Spleen (tissue), 7 donors: ENCODE measurements at regions not wholly inside any gene's neighbourhood (a gene's known extent, or its start where the extent isn't known, plus 50 kb on each side); places are given as distances from the start of the nearest gene placed in this dataset.

Source experiments
- POLR2A ChIP-seq, 3 donors: fragments of 450-650 bp; IDR thresholded peaks; one replicate each; pipeline ENCODE4 v1.5.1; 2017; ENCODE audit warnings: antibody characterized with exemption in 3 of 3, mild to moderate bottlenecking in 1 of 3
- POLR2AphosphoS5 ChIP-seq, 3 donors: sonication (generic); formaldehyde crosslinking; IDR thresholded peaks; one replicate each; pipeline ENCODE4 v1.5.1; 2017; ENCODE audit warnings: antibody characterized with exemption in 3 of 3
- TF ChIP-seq, protein P1 (sequence below), 11 experiments: fragments of 200-600 bp in 7 of 11; fragments of 450-650 bp in 4 of 11; sonication (generic) in 4 of 11; IDR thresholded peaks in 8 of 11; conservative IDR thresholded peaks in 3 of 11; 1 replicate in 7 of 11; 2 replicates in 4 of 11; pipeline versions ENCODE4 v1.4.0 to v1.8.0; 2016 to 2021; ENCODE audit warnings: antibody characterized with exemption in 11 of 11, inconsistent platforms in 4 of 11, mild to moderate bottlenecking in 1 of 11
- donor health status: DM: no; HTN: no; CAD: no; lungs with moderate emphysema.
- donor health status: DM: no; HTN: no; CAD: no.
- donor health status: DM: no; HTN: no; CAD: no.

DNA sequence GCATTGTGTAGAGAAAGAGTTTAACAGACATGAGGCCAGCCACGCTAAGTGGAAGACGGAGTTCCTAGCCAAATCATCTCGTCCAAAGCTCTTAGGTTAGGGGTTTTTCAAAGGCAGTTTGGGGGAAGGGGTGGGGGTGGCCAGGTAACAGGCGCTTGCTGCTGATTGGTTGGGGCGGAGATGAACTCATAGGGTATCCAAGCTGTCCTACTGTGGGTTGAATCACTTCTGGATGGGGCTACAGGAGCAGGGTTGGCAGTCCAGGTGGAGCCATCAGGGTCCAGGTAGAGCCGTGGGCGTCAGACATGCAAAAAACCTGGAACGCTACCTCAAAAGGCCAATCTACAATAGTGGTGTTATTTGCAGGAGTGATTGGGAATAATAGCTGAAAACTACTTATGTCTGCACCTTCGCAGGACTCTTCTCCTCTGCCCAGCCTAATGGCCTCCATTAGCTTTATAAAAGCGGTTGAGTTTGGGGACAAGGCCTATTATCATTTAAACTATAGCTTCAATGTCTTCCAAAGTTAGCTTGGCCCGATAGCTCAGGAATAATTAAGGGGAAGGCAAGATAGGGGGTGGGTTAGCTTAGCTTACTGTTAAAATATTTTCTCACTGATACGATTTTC is 579.6 kb downstream of the NLGN4X start:
- TF ChIP-seq, protein P1, sequence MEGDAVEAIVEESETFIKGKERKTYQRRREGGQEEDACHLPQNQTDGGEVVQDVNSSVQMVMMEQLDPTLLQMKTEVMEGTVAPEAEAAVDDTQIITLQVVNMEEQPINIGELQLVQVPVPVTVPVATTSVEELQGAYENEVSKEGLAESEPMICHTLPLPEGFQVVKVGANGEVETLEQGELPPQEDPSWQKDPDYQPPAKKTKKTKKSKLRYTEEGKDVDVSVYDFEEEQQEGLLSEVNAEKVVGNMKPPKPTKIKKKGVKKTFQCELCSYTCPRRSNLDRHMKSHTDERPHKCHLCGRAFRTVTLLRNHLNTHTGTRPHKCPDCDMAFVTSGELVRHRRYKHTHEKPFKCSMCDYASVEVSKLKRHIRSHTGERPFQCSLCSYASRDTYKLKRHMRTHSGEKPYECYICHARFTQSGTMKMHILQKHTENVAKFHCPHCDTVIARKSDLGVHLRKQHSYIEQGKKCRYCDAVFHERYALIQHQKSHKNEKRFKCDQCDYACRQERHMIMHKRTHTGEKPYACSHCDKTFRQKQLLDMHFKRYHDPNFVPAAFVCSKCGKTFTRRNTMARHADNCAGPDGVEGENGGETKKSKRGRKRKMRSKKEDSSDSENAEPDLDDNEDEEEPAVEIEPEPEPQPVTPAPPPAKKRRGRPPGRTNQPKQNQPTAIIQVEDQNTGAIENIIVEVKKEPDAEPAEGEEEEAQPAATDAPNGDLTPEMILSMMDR (IDR thresholded peaks at IDR 0.05 in 8 of 11, conservative IDR thresholded peaks at IDR 0.05 in 3 of 11) = no peak
- TF ChIP-seq POLR2A (IDR thresholded peaks at IDR 0.05) (no peak), POLR2AphosphoS5 (IDR thresholded peaks at IDR 0.05) (no peak)
